ENCODE measurements at regions not wholly inside any gene's neighbourhood (a gene's known extent, or its start where the extent isn't known, plus 50 kb on each side); places are given as distances from the start of the nearest gene placed in this dataset.

GRCh38 chr18:34084635-34085034 is 140.1 kb downstream of the NOL4 start:
- no peak for TF ChIP-seq CTCF (IDR thresholded peaks at IDR 0.05; ENCODE audit: low read depth, low read length, missing control alignments)
- DNase-seq (ENCODE audit: extremely low read depth, low read depth), result no peak
- no peak overlapping the region for H3K4me3 ChIP-seq (replicated peaks; ENCODE audit: low read depth, low read length)

GRCh38 chr18:34083910-34084535 is 140.7 kb downstream of the NOL4 start:
- no peak for TF ChIP-seq CTCF (IDR thresholded peaks at IDR 0.05; ENCODE audit: low read depth, low read length, missing control alignments)
- DNase-seq (ENCODE audit: extremely low read depth, low read depth), result no peak
- no peak overlapping the region for H3K4me3 ChIP-seq (replicated peaks; ENCODE audit: low read depth, low read length)

- no peak overlapping the region for H3K4me3 ChIP-seq (replicated peaks; ENCODE audit: low read depth, low read length)
- no peak for TF ChIP-seq CTCF (IDR thresholded peaks at IDR 0.05; ENCODE audit: low read depth, low read length, missing control alignments)
- no peak for DNase-seq (ENCODE audit: extremely low read depth, low read depth)
These were observed 147.1 kb downstream of the NOL4 start for GRCh38 chr18:34077599-34077998.

GRCh38 chr18:34075963-34076860 is 148.5 kb downstream of the NOL4 start:
- no peak overlapping the region for H3K4me3 ChIP-seq (replicated peaks; ENCODE audit: low read depth, low read length)
- DNase-seq (ENCODE audit: extremely low read depth, low read depth), result no peak
- no peak for TF ChIP-seq CTCF (IDR thresholded peaks at IDR 0.05; ENCODE audit: low read depth, low read length, missing control alignments)

- TF ChIP-seq CTCF (IDR thresholded peaks at IDR 0.05; ENCODE audit: low read depth, low read length, missing control alignments), result no peak
- H3K4me3 ChIP-seq (replicated peaks; ENCODE audit: low read depth, low read length), result no peak overlapping the region
- DNase-seq (ENCODE audit: extremely low read depth, low read depth), result no peak
These were observed 163.5 kb downstream of the NOL4 start for GRCh38 chr18:34061226-34061625.

GRCh38 chr18:34055227-34055626 is 169.5 kb downstream of the NOL4 start:
- no peak for DNase-seq (ENCODE audit: extremely low read depth, low read depth)
- no peak for TF ChIP-seq CTCF (IDR thresholded peaks at IDR 0.05; ENCODE audit: low read depth, low read length, missing control alignments)
- H3K4me3 ChIP-seq (replicated peaks; ENCODE audit: low read depth, low read length), result no peak overlapping the region

Data from HFF-Myc (cell line).